H9 (cell line): ENCODE measurements at regions not wholly inside any gene's neighbourhood (a gene's known extent, or its start where the extent isn't known, plus 50 kb on each side); places are given as distances from the start of the nearest gene placed in this dataset.

Source experiments
- DNase-seq: peaks from one replicate; pipeline ENCODE4 v3.0.0-alpha.2; 2017
- H2AFZ ChIP-seq: one replicate; pipeline ENCODE4 v1.6.1; 2013; ENCODE audit warnings: mild to moderate bottlenecking, low read length, control low read depth, moderate library complexity
- H2AK5ac ChIP-seq: 2 replicates; pipeline ENCODE4 v1.6.1; 2013; ENCODE audit warnings: low read length, control low read depth, mixed read lengths; ENCODE audit not compliant: insufficient read length
- H2BK120ac ChIP-seq: one replicate; pipeline ENCODE4 v1.6.1; 2013; ENCODE audit warnings: low read depth, mild to moderate bottlenecking, low read length, control low read depth, inconsistent platforms; ENCODE audit not compliant: poor library complexity, severe bottlenecking
- H2BK12ac ChIP-seq: 2 replicates; pipeline ENCODE4 v1.6.1; 2013; ENCODE audit warnings: low read length, control low read depth, mixed read lengths, low read depth; ENCODE audit not compliant: insufficient read length
- H2BK15ac ChIP-seq: 2 replicates; pipeline ENCODE4 v1.6.1; 2013; ENCODE audit warnings: low read depth, low read length, control low read depth
- H2BK20ac ChIP-seq: one replicate; pipeline ENCODE4 v1.6.1; 2013; ENCODE audit warnings: low read depth, mild to moderate bottlenecking, low read length, control low read depth, inconsistent platforms; ENCODE audit not compliant: poor library complexity, severe bottlenecking
- H2BK5ac ChIP-seq: 2 replicates; pipeline ENCODE4 v1.6.1; 2013; ENCODE audit warnings: low read length, control low read depth, mixed read lengths; ENCODE audit not compliant: insufficient read length
- H3K14ac ChIP-seq: 2 replicates; pipeline ENCODE4 v1.6.1; 2013; ENCODE audit warnings: low read length, control low read depth; ENCODE audit not compliant: insufficient read depth
- H3K18ac ChIP-seq: 2 replicates; pipeline ENCODE4 v1.6.1; 2013; ENCODE audit warnings: low read depth, mild to moderate bottlenecking, mixed read lengths, low read length, control low read depth; ENCODE audit not compliant: insufficient read length
- H3K23ac ChIP-seq: 2 replicates; pipeline ENCODE4 v1.6.1; 2013; ENCODE audit warnings: low read length, control low read depth, mixed read lengths, low read depth; ENCODE audit not compliant: insufficient read length
- H3K23me2 ChIP-seq: 2 replicates; pipeline ENCODE4 v1.6.1; 2013; ENCODE audit warnings: low read depth, mild to moderate bottlenecking, mixed read lengths, low read length, control low read depth; ENCODE audit not compliant: insufficient read length, poor library complexity, severe bottlenecking
- H3K27ac ChIP-seq: 2 replicates; pipeline ENCODE4 v1.5.1; 2013; ENCODE audit warnings: low read length, control low read depth, mixed read lengths, low read depth; ENCODE audit not compliant: insufficient read length
- H3K27me3 ChIP-seq: 2 replicates; pipeline ENCODE4 v1.6.1; 2013; ENCODE audit warnings: low read length, control low read depth, inconsistent platforms; ENCODE audit not compliant: insufficient read depth
- H3K4ac ChIP-seq: 2 replicates; pipeline ENCODE4 v1.6.1; 2013; ENCODE audit warnings: low read depth, mild to moderate bottlenecking, control low read depth, inconsistent platforms, low read length, moderate library complexity
- H3K4me1 ChIP-seq: 2 replicates; pipeline ENCODE4 v1.6.1; 2013; ENCODE audit warnings: low read length, control low read depth, inconsistent platforms; ENCODE audit not compliant: insufficient read depth
- H3K4me2 ChIP-seq: 2 replicates; pipeline ENCODE4 v1.6.1; 2013; ENCODE audit warnings: low read length, control low read depth, mixed read lengths; ENCODE audit not compliant: insufficient read length, insufficient read depth
- H3K56ac ChIP-seq: 2 replicates; pipeline ENCODE4 v1.6.1; 2013; ENCODE audit warnings: low read depth, mild to moderate bottlenecking, mixed read lengths, low read length, control low read depth; ENCODE audit not compliant: insufficient read length
- H3K79me1 ChIP-seq: 2 replicates; pipeline ENCODE4 v1.6.1; 2013; ENCODE audit warnings: low read depth, mild to moderate bottlenecking, moderate library complexity, low read length, control low read depth, inconsistent platforms; ENCODE audit not compliant: insufficient read depth, poor library complexity, severe bottlenecking
- H3K79me2 ChIP-seq: 2 replicates; pipeline ENCODE4 v1.6.1; 2013; ENCODE audit warnings: low read length, control low read depth, inconsistent platforms; ENCODE audit not compliant: insufficient read depth
- H3K9ac ChIP-seq: 2 replicates; pipeline ENCODE4 v1.6.1; 2013; ENCODE audit warnings: low read length, control low read depth, mixed read lengths; ENCODE audit not compliant: insufficient read length; ENCODE audit errors: extremely low read depth
- H3K9me3 ChIP-seq: one replicate; pipeline ENCODE4 v1.6.1; 2013; ENCODE audit warnings: low read depth, low read length, inconsistent platforms; ENCODE audit not compliant: control insufficient read depth
- H3T11ph ChIP-seq: one replicate; pipeline ENCODE4 v1.6.1; 2013; ENCODE audit warnings: mild to moderate bottlenecking, low read length, control low read depth, inconsistent platforms
- H4K20me1 ChIP-seq: one replicate; pipeline ENCODE4 v1.6.1; 2013; ENCODE audit not compliant: control insufficient read depth, insufficient read length, insufficient read depth
- H4K5ac ChIP-seq: 2 replicates; pipeline ENCODE4 v1.6.1; 2013; ENCODE audit warnings: low read depth, mild to moderate bottlenecking, mixed read lengths, low read length, control low read depth; ENCODE audit not compliant: insufficient read length
- H4K8ac ChIP-seq: replicated peaks from 2 replicates; pipeline ENCODE4 v1.6.1; 2013; ENCODE audit warnings: low read length, control low read depth, mixed read lengths, low read depth; ENCODE audit not compliant: insufficient read length
- H4K91ac ChIP-seq: 2 replicates; pipeline ENCODE4 v1.6.1; 2013; ENCODE audit warnings: low read depth, mild to moderate bottlenecking, moderate library complexity, mixed read lengths, low read length, control low read depth; ENCODE audit not compliant: insufficient read length
- H3K27ac Mint-ChIP-seq, 3 experiments: 2 replicates in 2 of 3; 3 replicates in 1 of 3; pipeline ENCODE4 v1.8.0; 2020 to 2021; ENCODE audit warnings: mixed read lengths in 3 of 3, mild to moderate bottlenecking in 1 of 3, moderate library complexity in 1 of 3
- H3K27me3 Mint-ChIP-seq: 2 replicates; pipeline ENCODE4 v1.8.0; 2021; ENCODE audit warnings: low read depth, mild to moderate bottlenecking, moderate library complexity, mixed read lengths
- H3K36me3 Mint-ChIP-seq, 3 experiments: 2 replicates in 2 of 3; 3 replicates in 1 of 3; pipeline ENCODE4 v1.8.0; 2020 to 2021; ENCODE audit warnings: low read depth in 3 of 3, mixed read lengths in 3 of 3; ENCODE audit not compliant: insufficient read depth in 1 of 3
- H3K4me1 Mint-ChIP-seq, 2 experiments: 2 replicates each; pipeline ENCODE4 v1.8.0; 2020; ENCODE audit warnings: mixed read lengths in 2 of 2
- H3K4me3 Mint-ChIP-seq, 2 experiments: 2 replicates in 1 of 2; 3 replicates in 1 of 2; pipeline ENCODE4 v1.8.0; 2020 to 2021; ENCODE audit warnings: mild to moderate bottlenecking in 2 of 2, mixed read lengths in 2 of 2, moderate library complexity in 1 of 2
- H3K9me3 Mint-ChIP-seq, 2 experiments: 2 replicates in 1 of 2; 3 replicates in 1 of 2; pipeline ENCODE4 v1.8.0; 2020; ENCODE audit warnings: mild to moderate bottlenecking in 2 of 2, mixed read lengths in 2 of 2, moderate library complexity in 1 of 2
- CTCF ChIP-seq: fragments of 200-600 bp; sonication (generic); conservative IDR thresholded peaks from 3 replicates; pipeline ENCODE4 v1.8.0; 2021; ENCODE audit warnings: antibody characterized with exemption, mild to moderate bottlenecking
- WGBS: extraction: QIAGEN DNeasy Blood & Tissue Kit; methylation state at CpG from one replicate; pipeline ENCODE4 v1.1.7; 2013; ENCODE audit warnings: missing lambda C conversion rate, low lambda C conversion rate, mixed read lengths; ENCODE audit not compliant: insufficient read length; ENCODE audit errors: extremely low coverage; 5-methylcytosine and 5-hydroxymethylcytosine counted together

- Histone ChIP-seq H4K20me1 (no peaks in the 10 kb centered on the region), H3K23me2 (no peaks in the 10 kb centered on the region), H2AFZ (no peak overlapping the region), H3K4me2 (no peak overlapping the region), H2BK120ac (no peak overlapping the region), H3K27ac (no peak overlapping the region), H3T11ph (no peak overlapping the region), H4K91ac (no peak overlapping the region), H4K8ac (no peak overlapping the region), H2BK15ac (no peak overlapping the region), H3K9me3 (no peaks in the 10 kb centered on the region), H3K4me1 (no peaks in the 10 kb centered on the region), H3K9ac (no peak overlapping the region), H3K4ac (no peak overlapping the region), H2BK20ac (no peak overlapping the region), H3K14ac (no peak overlapping the region), H2BK5ac (no peak overlapping the region), H3K56ac (no peak overlapping the region), H3K27me3 (no peaks in the 10 kb centered on the region), H3K79me1 (no peaks in the 10 kb centered on the region), H2BK12ac (no peak overlapping the region), H3K23ac (no peak overlapping the region), H3K18ac (no peak overlapping the region), H2AK5ac (no peak overlapping the region), H4K5ac (no peak overlapping the region), H3K79me2 (no peaks in the 10 kb centered on the region)
- 0 out of 5 replicates have a peak, but pooled peaks cover 2 to 3% of the 10 kb centered on the region in 2 experiments for H3K9me3 Mint-ChIP-seq
- H3K27me3 Mint-ChIP-seq: peaks cover 9% of the 10 kb centered on the region
- no peak for TF ChIP-seq CTCF
- no peak overlapping the region for H3K27ac Mint-ChIP-seq
- DNase-seq: no peak
- no CpG with 5 or more reads among the region's 4 CpGs for WGBS
- H3K36me3 Mint-ChIP-seq: no peaks in the 10 kb centered on the region
- peaks cover 7 to 8% of the 10 kb centered on the region in 2 experiments for H3K4me1 Mint-ChIP-seq
- no peak overlapping the region for H3K4me3 Mint-ChIP-seq
These were observed 233.7 kb upstream of the MSX2 start for GRCh38 chr5:174490728-174491127.
